HG03139 (cell line): ENCODE measurements at regions not wholly inside any gene's neighbourhood (a gene's known extent, or its start where the extent isn't known, plus 50 kb on each side); places are given as distances from the start of the nearest gene placed in this dataset.
A peak's percentile ranks its signal among the peaks of the same experiment; 100 is the strongest.
"Not testable (repeated sequence)": the region's sequence is repeated elsewhere in the genome, so short reads cannot be mapped to it uniquely, and the experiment has no call there.

Source experiments
- ATAC-seq: cut with Tn5 transposase; IDR thresholded peaks from one replicate; pipeline ENCODE4 v1.9.1; 2021; ENCODE audit not compliant: unreplicated experiment

GRCh38 chr4:54993473-54994026 lies 131.8 kb downstream of the KDR start:
- not testable (repeated sequence) for ATAC-seq

GRCh38 chr4:54992266-54992665 lies 133.1 kb downstream of the KDR start:
- ATAC-seq, result no peak

- no peak for ATAC-seq
Observed at GRCh38 chr4:54988655-54989054, 136.7 kb downstream of the KDR start.

- no peak for ATAC-seq
Observed at GRCh38 chr4:54986095-54986846, 139.1 kb downstream of the KDR start.

- ATAC-seq, result no peak
Observed at GRCh38 chr4:54976682-54977081, 148.7 kb downstream of the KDR start.

GRCh38 chr4:54976031-54976430 lies 149.4 kb downstream of the KDR start:
- ATAC-seq, result no peak

GRCh38 chr4:54973784-54974183 lies 151.6 kb downstream of the KDR start:
- no peak for ATAC-seq

- peak; percentile 65 for ATAC-seq
Observed at GRCh38 chr4:54971474-54971950, 153.9 kb downstream of the KDR start.

- no peak for ATAC-seq
Observed at GRCh38 chr4:54967289-54967688, 158.1 kb downstream of the KDR start.

- no peak for ATAC-seq
Observed at GRCh38 chr4:54961357-54961975, 163.9 kb downstream of the KDR start.

GRCh38 chr4:54959651-54960116 lies 165.7 kb downstream of the KDR start:
- ATAC-seq, result no peak

- ATAC-seq, result no peak
Observed at GRCh38 chr4:54959131-54959530, 166.3 kb downstream of the KDR start.

GRCh38 chr4:54958236-54958635 lies 167.2 kb downstream of the KDR start:
- ATAC-seq, result no peak

- ATAC-seq, result no peak
Observed at GRCh38 chr4:54954656-54955388, 170.6 kb downstream of the KDR start.

GRCh38 chr4:54946741-54947140 lies 178.7 kb downstream of the KDR start:
- ATAC-seq, result no peak

- ATAC-seq, result peak; percentile 35
Observed at GRCh38 chr4:54945838-54946237, 179.6 kb downstream of the KDR start.

GRCh38 chr4:54942721-54943120 lies 182.7 kb downstream of the KDR start:
- no peak for ATAC-seq

- ATAC-seq, result peak; percentile 81
Observed at GRCh38 chr4:54941994-54942552, 183.3 kb downstream of the KDR start.

- no peak for ATAC-seq
Observed at GRCh38 chr4:54940996-54941865, 184.2 kb downstream of the KDR start.

GRCh38 chr4:54937501-54937900 lies 187.9 kb downstream of the KDR start:
- no peak for ATAC-seq
